ENCODE measurements at regions not wholly inside any gene's neighbourhood (a gene's known extent, or its start where the extent isn't known, plus 50 kb on each side); places are given as distances from the start of the nearest gene placed in this dataset.

DNA sequence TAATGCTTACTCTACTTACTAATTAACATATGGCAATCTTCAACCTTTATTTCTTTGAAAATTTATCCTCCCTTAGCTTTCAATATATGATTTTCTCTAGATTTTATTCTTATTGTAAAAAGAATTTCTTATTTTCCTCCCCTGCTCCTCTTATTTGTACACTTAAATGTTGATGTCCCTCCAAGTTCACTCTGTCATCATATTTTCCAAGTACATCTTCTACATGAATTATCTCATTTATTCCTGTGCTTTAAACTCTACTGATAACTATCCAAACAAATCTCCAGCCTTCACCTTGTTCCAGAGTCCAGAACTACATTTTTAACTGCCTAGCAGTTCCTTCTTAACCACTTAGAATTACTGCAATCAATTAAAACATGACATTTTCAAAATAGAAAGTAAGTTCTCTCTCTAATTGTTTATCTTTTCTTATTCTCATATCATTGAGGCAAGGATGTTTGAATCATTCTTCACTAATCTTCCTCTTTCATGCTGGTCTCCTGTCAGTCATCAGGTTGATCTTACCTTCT lies 261.6 kb upstream of the FAR2 start:
- no peak overlapping the region for H3K4me2 ChIP-seq (ENCODE audit: low read length)
- H3K56ac ChIP-seq (ENCODE audit: low read length) = no peak overlapping the region
- H3K9ac ChIP-seq (ENCODE audit: low read length) = no peak overlapping the region
- H3K23ac ChIP-seq (ENCODE audit: low read length) = no peak overlapping the region
- H3K4ac ChIP-seq (ENCODE audit: low read depth, low read length) = no peak overlapping the region
- H2BK5ac ChIP-seq (ENCODE audit: low read length) = no peak overlapping the region
- no peaks in the 10 kb centered on the region for H3K79me2 ChIP-seq (ENCODE audit: control insufficient read depth, insufficient read depth, low read length)
- no peak overlapping the region for H2BK15ac ChIP-seq (replicated peaks; ENCODE audit: low read depth)
- H4K5ac ChIP-seq (ENCODE audit: low read length) = no peak overlapping the region
- no peaks in the 10 kb centered on the region for H3K36me3 ChIP-seq (ENCODE audit: control insufficient read depth, insufficient read depth, low read length)
- H2AK5ac ChIP-seq (ENCODE audit: low read length) = no peak overlapping the region
- no peaks in the 10 kb centered on the region for H3K27me3 ChIP-seq (ENCODE audit: insufficient read depth, low read length, poor library complexity)
- DNase-seq = no peak
- H3K18ac ChIP-seq (ENCODE audit: low read length) = no peak overlapping the region
- no peaks in the 10 kb centered on the region for H3K79me1 ChIP-seq (ENCODE audit: low read length)
- no peak overlapping the region for H3K27ac ChIP-seq (ENCODE audit: low read depth, low read length)
- no peak overlapping the region for H4K8ac ChIP-seq (ENCODE audit: low read depth, low read length)
- no peak overlapping the region for H2BK120ac ChIP-seq (ENCODE audit: low read depth, low read length)
- no peaks in the 10 kb centered on the region for H3K4me1 ChIP-seq (ENCODE audit: control insufficient read depth, low read depth, low read length)
- H3K4me3 ChIP-seq (ENCODE audit: low read length) = no peak overlapping the region

DNA sequence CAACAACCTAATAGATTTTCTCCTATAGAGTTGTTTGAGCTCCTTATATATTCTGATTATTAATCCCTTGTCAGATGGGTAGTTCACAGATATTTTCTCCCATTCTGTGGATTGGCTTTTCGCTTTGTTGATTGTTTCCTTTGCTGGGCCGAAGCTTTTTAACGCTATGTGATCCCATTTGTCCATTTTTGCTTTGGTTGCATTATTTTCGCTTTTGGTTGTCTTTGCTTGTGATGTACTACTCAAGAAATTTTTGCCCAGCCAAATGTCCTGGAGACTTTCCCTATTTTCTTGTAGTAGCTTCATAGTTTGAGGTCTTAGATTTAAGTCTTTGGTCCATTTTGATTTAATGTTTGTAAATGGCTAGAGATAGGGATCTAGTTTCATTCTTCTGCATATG lies 258.4 kb upstream of the FAR2 start:
- Histone ChIP-seq H2AK5ac (ENCODE audit: low read length) (no peak overlapping the region), H4K5ac (ENCODE audit: low read length) (no peak overlapping the region), H3K18ac (ENCODE audit: low read length) (no peak overlapping the region), H3K4me3 (ENCODE audit: low read length) (no peak overlapping the region), H3K27ac (ENCODE audit: low read depth, low read length) (no peak overlapping the region), H3K4me2 (ENCODE audit: low read length) (no peak overlapping the region), H3K56ac (ENCODE audit: low read length) (no peak overlapping the region), H2BK5ac (ENCODE audit: low read length) (no peak overlapping the region), H2BK15ac (replicated peaks; ENCODE audit: low read depth) (no peak overlapping the region), H4K8ac (ENCODE audit: low read depth, low read length) (no peak overlapping the region), H3K36me3 (ENCODE audit: control insufficient read depth, insufficient read depth, low read length) (no peaks in the 10 kb centered on the region), H3K23ac (ENCODE audit: low read length) (no peak overlapping the region), H3K4me1 (ENCODE audit: control insufficient read depth, low read depth, low read length) (no peaks in the 10 kb centered on the region), H3K27me3 (ENCODE audit: insufficient read depth, low read length, poor library complexity) (no peaks in the 10 kb centered on the region), H3K79me2 (ENCODE audit: control insufficient read depth, insufficient read depth, low read length) (no peaks in the 10 kb centered on the region), H3K4ac (ENCODE audit: low read depth, low read length) (no peak overlapping the region), H3K9ac (ENCODE audit: low read length) (no peak overlapping the region), H3K79me1 (ENCODE audit: low read length) (no peaks in the 10 kb centered on the region), H2BK120ac (ENCODE audit: low read depth, low read length) (no peak overlapping the region)
- no peak for DNase-seq
- no CpG with 5 or more reads among the region's 4 CpGs for WGBS (ENCODE audit: extremely low coverage, insufficient coverage, low lambda C conversion rate)

DNA sequence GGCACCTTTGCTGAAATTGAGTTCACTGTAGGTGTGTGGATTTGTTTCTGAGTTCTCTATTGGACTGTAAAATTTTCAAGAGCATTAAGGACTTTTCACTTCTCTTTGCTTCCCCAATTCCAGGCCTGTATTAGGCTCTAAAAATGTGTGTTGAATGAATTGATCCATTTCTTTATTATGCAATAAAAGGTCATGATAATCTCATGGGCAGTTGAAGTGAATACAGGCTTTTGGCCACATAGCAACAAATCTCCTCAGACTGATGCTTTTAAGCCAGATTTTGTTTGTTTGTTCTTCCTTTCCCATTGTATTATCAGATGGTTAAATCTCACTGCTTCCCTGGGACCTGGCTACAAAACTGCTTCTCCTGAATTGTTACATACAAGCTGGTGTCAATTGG lies 258.0 kb upstream of the FAR2 start:
- Histone ChIP-seq H3K27me3 (ENCODE audit: insufficient read depth, low read length, poor library complexity) (no peaks in the 10 kb centered on the region), H3K27ac (ENCODE audit: low read depth, low read length) (no peak overlapping the region), H3K79me2 (ENCODE audit: control insufficient read depth, insufficient read depth, low read length) (no peaks in the 10 kb centered on the region), H4K5ac (ENCODE audit: low read length) (no peak overlapping the region), H3K56ac (ENCODE audit: low read length) (no peak overlapping the region), H2BK5ac (ENCODE audit: low read length) (no peak overlapping the region), H3K36me3 (ENCODE audit: control insufficient read depth, insufficient read depth, low read length) (no peaks in the 10 kb centered on the region), H3K4me3 (ENCODE audit: low read length) (no peak overlapping the region), H2BK120ac (ENCODE audit: low read depth, low read length) (no peak overlapping the region), H4K8ac (ENCODE audit: low read depth, low read length) (no peak overlapping the region), H3K79me1 (ENCODE audit: low read length) (no peaks in the 10 kb centered on the region), H3K23ac (ENCODE audit: low read length) (no peak overlapping the region), H3K18ac (ENCODE audit: low read length) (no peak overlapping the region), H3K4ac (ENCODE audit: low read depth, low read length) (no peak overlapping the region), H3K4me2 (ENCODE audit: low read length) (no peak overlapping the region), H2AK5ac (ENCODE audit: low read length) (no peak overlapping the region), H3K4me1 (ENCODE audit: control insufficient read depth, low read depth, low read length) (no peaks in the 10 kb centered on the region), H2BK15ac (replicated peaks; ENCODE audit: low read depth) (no peak overlapping the region), H3K9ac (ENCODE audit: low read length) (no peak overlapping the region)
- no peak for DNase-seq

DNA sequence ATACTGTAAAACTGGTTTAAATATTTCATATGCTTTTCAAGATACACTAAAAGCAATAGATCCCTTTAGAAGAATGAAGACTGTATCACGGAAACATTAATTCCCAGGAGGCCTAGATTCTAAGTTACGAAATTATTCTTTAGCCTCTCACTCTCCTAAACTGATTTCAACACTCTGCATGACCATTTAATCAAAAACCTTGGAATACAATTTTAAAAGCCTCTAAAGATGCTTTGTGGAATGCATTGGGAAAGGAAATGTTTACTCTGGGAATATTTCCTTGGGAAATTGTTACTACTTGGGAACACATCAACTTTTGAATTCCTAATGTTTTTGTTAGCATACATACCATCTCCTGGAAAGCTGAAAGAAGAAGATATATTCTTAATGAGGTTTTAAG lies 255.7 kb upstream of the FAR2 start:
- Histone ChIP-seq H3K27ac (ENCODE audit: low read depth, low read length) (no peak overlapping the region), H2AK5ac (ENCODE audit: low read length) (no peak overlapping the region), H3K4me2 (ENCODE audit: low read length) (no peak overlapping the region), H2BK5ac (ENCODE audit: low read length) (no peak overlapping the region), H3K4me3 (ENCODE audit: low read length) (no peak overlapping the region), H3K4me1 (ENCODE audit: control insufficient read depth, low read depth, low read length) (no peaks in the 10 kb centered on the region), H3K79me2 (ENCODE audit: control insufficient read depth, insufficient read depth, low read length) (no peaks in the 10 kb centered on the region), H3K56ac (ENCODE audit: low read length) (no peak overlapping the region), H3K27me3 (ENCODE audit: insufficient read depth, low read length, poor library complexity) (no peaks in the 10 kb centered on the region), H4K8ac (ENCODE audit: low read depth, low read length) (no peak overlapping the region), H4K5ac (ENCODE audit: low read length) (no peak overlapping the region), H2BK15ac (replicated peaks; ENCODE audit: low read depth) (no peak overlapping the region), H2BK120ac (ENCODE audit: low read depth, low read length) (no peak overlapping the region), H3K4ac (ENCODE audit: low read depth, low read length) (no peak overlapping the region), H3K9ac (ENCODE audit: low read length) (no peak overlapping the region), H3K36me3 (ENCODE audit: control insufficient read depth, insufficient read depth, low read length) (no peaks in the 10 kb centered on the region), H3K18ac (ENCODE audit: low read length) (no peak overlapping the region), H3K23ac (ENCODE audit: low read length) (no peak overlapping the region), H3K79me1 (ENCODE audit: low read length) (no peaks in the 10 kb centered on the region)
- whole genome bisulfite sequencing (ENCODE audit: extremely low coverage, insufficient coverage, low lambda C conversion rate) = no CpG with 5 or more reads among the region's 2 CpGs
- DNase-seq = no peak

- Histone ChIP-seq H3K27ac (ENCODE audit: low read depth, low read length) (no peak overlapping the region), H3K79me2 (ENCODE audit: control insufficient read depth, insufficient read depth, low read length) (no peaks in the 10 kb centered on the region), H3K79me1 (ENCODE audit: low read length) (no peaks in the 10 kb centered on the region), H3K4ac (ENCODE audit: low read depth, low read length) (no peak overlapping the region), H2BK15ac (replicated peaks; ENCODE audit: low read depth) (no peak overlapping the region), H2BK120ac (ENCODE audit: low read depth, low read length) (no peak overlapping the region), H3K56ac (ENCODE audit: low read length) (no peak overlapping the region), H3K4me1 (ENCODE audit: control insufficient read depth, low read depth, low read length) (no peaks in the 10 kb centered on the region), H4K5ac (ENCODE audit: low read length) (no peak overlapping the region), H3K27me3 (ENCODE audit: insufficient read depth, low read length, poor library complexity) (no peaks in the 10 kb centered on the region), H3K4me3 (ENCODE audit: low read length) (no peak overlapping the region), H2AK5ac (ENCODE audit: low read length) (no peak overlapping the region), H3K36me3 (ENCODE audit: control insufficient read depth, insufficient read depth, low read length) (no peaks in the 10 kb centered on the region), H2BK5ac (ENCODE audit: low read length) (no peak overlapping the region), H3K18ac (ENCODE audit: low read length) (no peak overlapping the region), H4K8ac (ENCODE audit: low read depth, low read length) (no peak overlapping the region), H3K9ac (ENCODE audit: low read length) (no peak overlapping the region), H3K23ac (ENCODE audit: low read length) (no peak overlapping the region), H3K4me2 (ENCODE audit: low read length) (no peak overlapping the region)
- no peak for DNase-seq
- WGBS (ENCODE audit: extremely low coverage, insufficient coverage, low lambda C conversion rate) = no CpG with 5 or more reads among the region's 1 CpG
Observed at GRCh38 chr12:28893856-28894255, 255.2 kb upstream of the FAR2 start.

DNA sequence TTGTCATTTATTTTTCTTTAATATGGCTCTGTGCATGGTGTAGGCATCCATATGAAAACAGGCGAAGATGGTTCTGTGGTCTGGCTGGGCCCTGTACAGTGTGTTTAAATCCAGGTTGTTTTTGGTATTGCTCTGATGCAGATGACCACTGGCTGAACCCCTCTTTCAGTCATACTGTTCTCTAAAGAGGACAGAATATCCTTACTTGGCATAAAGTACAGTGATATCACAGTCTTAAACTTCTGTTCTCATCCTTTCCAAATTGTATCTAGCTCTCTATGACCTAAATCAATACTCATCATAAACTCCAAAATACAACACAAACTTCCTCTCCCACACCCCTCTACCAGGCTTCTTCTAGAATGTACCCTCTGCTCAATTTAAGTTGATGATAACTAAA lies 252.7 kb upstream of the FAR2 start:
- Histone ChIP-seq H3K4ac (ENCODE audit: low read depth, low read length) (no peak overlapping the region), H3K23ac (ENCODE audit: low read length) (no peak overlapping the region), H2BK120ac (ENCODE audit: low read depth, low read length) (no peak overlapping the region), H3K79me2 (ENCODE audit: control insufficient read depth, insufficient read depth, low read length) (no peaks in the 10 kb centered on the region), H3K79me1 (ENCODE audit: low read length) (no peaks in the 10 kb centered on the region), H2AK5ac (ENCODE audit: low read length) (no peak overlapping the region), H3K18ac (ENCODE audit: low read length) (no peak overlapping the region), H3K27ac (ENCODE audit: low read depth, low read length) (no peak overlapping the region), H3K4me3 (ENCODE audit: low read length) (no peak overlapping the region), H3K4me1 (ENCODE audit: control insufficient read depth, low read depth, low read length) (no peaks in the 10 kb centered on the region), H3K56ac (ENCODE audit: low read length) (no peak overlapping the region), H4K5ac (ENCODE audit: low read length) (no peak overlapping the region), H3K9ac (ENCODE audit: low read length) (no peak overlapping the region), H4K8ac (ENCODE audit: low read depth, low read length) (no peak overlapping the region), H3K27me3 (ENCODE audit: insufficient read depth, low read length, poor library complexity) (no peaks in the 10 kb centered on the region), H2BK5ac (ENCODE audit: low read length) (no peak overlapping the region), H3K4me2 (ENCODE audit: low read length) (no peak overlapping the region), H2BK15ac (replicated peaks; ENCODE audit: low read depth) (no peak overlapping the region), H3K36me3 (ENCODE audit: control insufficient read depth, insufficient read depth, low read length) (no peaks in the 10 kb centered on the region)
- DNase-seq = no peak
- no CpG with 5 or more reads among the region's 1 CpG for WGBS (ENCODE audit: extremely low coverage, insufficient coverage, low lambda C conversion rate)
